ENCODE measurements at regions not wholly inside any gene's neighbourhood (a gene's known extent, or its start where the extent isn't known, plus 50 kb on each side); places are given as distances from the start of the nearest gene placed in this dataset.

GRCh38 chrX:35362866-35363265 lies 420.3 kb downstream of the FAM47B start:
- TF ChIP-seq CTCF (IDR thresholded peaks at IDR 0.05) = no peak
- TF ChIP-seq ZFX (IDR thresholded peaks at IDR 0.05; ENCODE audit: borderline replicate concordance) = no peak

Data from 22Rv1 (cell line).